ENCODE measurements at regions not wholly inside any gene's neighbourhood (a gene's known extent, or its start where the extent isn't known, plus 50 kb on each side); places are given as distances from the start of the nearest gene placed in this dataset.

GRCh38 chrX:1734806-1735205 is 119.9 kb downstream of the ASMT start:
- intact Hi-C loops (cut with micrococcal nuclease; ENCODE audit: unreplicated experiment) = no loop called here

GRCh38 chrX:1741816-1742394 is 127.0 kb downstream of the ASMT start:
- Histone ChIP-seq H3K36me3 (ENCODE audit: insufficient read depth, low read length, poor library complexity, severe bottlenecking) (no peaks in the 10 kb centered on the region), H3K27me3 (replicated peaks; ENCODE audit: insufficient read depth, low read depth, low read length, poor library complexity) (peaks cover 6% of the 10 kb centered on the region), H3K9me3 (ENCODE audit: low read depth, low read length, poor library complexity, severe bottlenecking) (peaks cover 7% of the 10 kb centered on the region), H3K4me3 (ENCODE audit: low read depth, low read length, poor library complexity, severe bottlenecking) (no peak overlapping the region), H3K4me1 (ENCODE audit: insufficient read depth, low read length, poor library complexity, severe bottlenecking) (no peaks in the 10 kb centered on the region), H3K27ac (ENCODE audit: low read depth, low read length, poor library complexity, severe bottlenecking) (no peak overlapping the region)
- BruUV-seq (replicated peaks) = no TSS peak
- TF ChIP-seq EZH2 (IDR thresholded peaks at IDR 0.05; ENCODE audit: borderline replicate concordance, low read depth, low read length, poor library complexity, severe bottlenecking) (no peak), CTCF (conservative IDR thresholded peaks at IDR 0.05; ENCODE audit: low read depth, low read length) (no peak)
- intact Hi-C loops (cut with micrococcal nuclease; ENCODE audit: unreplicated experiment) = no loop called here
- ChIA-PET POLR2A (ENCODE audit: low non-redundant PET) (no interaction called here), CTCF (no interaction called here)
- no peak for DNase-seq (ENCODE audit: low spot score)

More at GRCh38 chrX:1734806-1735205, 119.9 kb downstream of the ASMT start:
- Histone ChIP-seq H3K36me3 (ENCODE audit: insufficient read depth, low read length, poor library complexity, severe bottlenecking) (no peaks in the 10 kb centered on the region), H3K4me3 (ENCODE audit: low read depth, low read length, poor library complexity, severe bottlenecking) (no peak overlapping the region), H3K9me3 (ENCODE audit: low read depth, low read length, poor library complexity, severe bottlenecking) (no peaks in the 10 kb centered on the region), H3K27me3 (replicated peaks; ENCODE audit: insufficient read depth, low read depth, low read length, poor library complexity) (no peaks in the 10 kb centered on the region), H3K4me1 (ENCODE audit: insufficient read depth, low read length, poor library complexity, severe bottlenecking) (no peaks in the 10 kb centered on the region), H3K27ac (ENCODE audit: low read depth, low read length, poor library complexity, severe bottlenecking) (no peak overlapping the region)
- TF ChIP-seq CTCF (conservative IDR thresholded peaks at IDR 0.05; ENCODE audit: low read depth, low read length) = no peak
- no peak for TF ChIP-seq EZH2 (IDR thresholded peaks at IDR 0.05; ENCODE audit: borderline replicate concordance, low read depth, low read length, poor library complexity, severe bottlenecking)
- no peak for DNase-seq (ENCODE audit: low spot score)
- no TSS peak for BruUV-seq (replicated peaks)
- ChIA-PET POLR2A (ENCODE audit: low non-redundant PET) (no interaction called here), CTCF (no interaction called here)

- Histone ChIP-seq H3K4me1 (ENCODE audit: insufficient read depth, low read length, poor library complexity, severe bottlenecking) (no peaks in the 10 kb centered on the region), H3K4me3 (ENCODE audit: low read depth, low read length, poor library complexity, severe bottlenecking) (no peak overlapping the region), H3K27me3 (replicated peaks; ENCODE audit: insufficient read depth, low read depth, low read length, poor library complexity) (peaks cover 6% of the 10 kb centered on the region), H3K9me3 (ENCODE audit: low read depth, low read length, poor library complexity, severe bottlenecking) (peaks cover 7% of the 10 kb centered on the region), H3K27ac (ENCODE audit: low read depth, low read length, poor library complexity, severe bottlenecking) (no peak overlapping the region), H3K36me3 (ENCODE audit: insufficient read depth, low read length, poor library complexity, severe bottlenecking) (no peaks in the 10 kb centered on the region)
- intact Hi-C loops (cut with micrococcal nuclease; ENCODE audit: unreplicated experiment) = no loop called here
- no peak for TF ChIP-seq CTCF (conservative IDR thresholded peaks at IDR 0.05; ENCODE audit: low read depth, low read length)
- ChIA-PET POLR2A (ENCODE audit: low non-redundant PET) (no interaction called here), CTCF (no interaction called here)
- BruUV-seq (replicated peaks) = no TSS peak
- DNase-seq (ENCODE audit: low spot score) = no peak
Observed at GRCh38 chrX:1743105-1743504, 128.2 kb downstream of the ASMT start.
